ENCODE measurements at regions not wholly inside any gene's neighbourhood (a gene's known extent, or its start where the extent isn't known, plus 50 kb on each side); places are given as distances from the start of the nearest gene placed in this dataset.

DNA sequence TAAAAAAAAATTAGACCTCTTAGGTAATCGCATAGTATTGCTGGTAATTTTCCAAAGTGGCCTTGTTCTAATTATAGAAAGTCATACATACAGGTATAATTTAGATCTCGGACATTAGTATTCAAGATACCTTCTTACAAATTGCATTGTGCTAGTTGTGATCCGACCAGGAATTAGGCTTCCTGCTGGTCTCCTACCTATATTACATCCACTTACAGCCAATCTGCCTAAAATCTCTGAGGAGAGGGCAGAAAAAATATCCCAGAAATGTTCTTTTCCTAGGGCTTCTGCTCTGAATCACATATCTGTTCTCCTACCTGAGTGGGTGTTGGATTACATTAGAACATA, 314.7 kb upstream of the GULP1 start:
- no peak overlapping the region for H3K27ac ChIP-seq
- TF ChIP-seq, protein P1, sequence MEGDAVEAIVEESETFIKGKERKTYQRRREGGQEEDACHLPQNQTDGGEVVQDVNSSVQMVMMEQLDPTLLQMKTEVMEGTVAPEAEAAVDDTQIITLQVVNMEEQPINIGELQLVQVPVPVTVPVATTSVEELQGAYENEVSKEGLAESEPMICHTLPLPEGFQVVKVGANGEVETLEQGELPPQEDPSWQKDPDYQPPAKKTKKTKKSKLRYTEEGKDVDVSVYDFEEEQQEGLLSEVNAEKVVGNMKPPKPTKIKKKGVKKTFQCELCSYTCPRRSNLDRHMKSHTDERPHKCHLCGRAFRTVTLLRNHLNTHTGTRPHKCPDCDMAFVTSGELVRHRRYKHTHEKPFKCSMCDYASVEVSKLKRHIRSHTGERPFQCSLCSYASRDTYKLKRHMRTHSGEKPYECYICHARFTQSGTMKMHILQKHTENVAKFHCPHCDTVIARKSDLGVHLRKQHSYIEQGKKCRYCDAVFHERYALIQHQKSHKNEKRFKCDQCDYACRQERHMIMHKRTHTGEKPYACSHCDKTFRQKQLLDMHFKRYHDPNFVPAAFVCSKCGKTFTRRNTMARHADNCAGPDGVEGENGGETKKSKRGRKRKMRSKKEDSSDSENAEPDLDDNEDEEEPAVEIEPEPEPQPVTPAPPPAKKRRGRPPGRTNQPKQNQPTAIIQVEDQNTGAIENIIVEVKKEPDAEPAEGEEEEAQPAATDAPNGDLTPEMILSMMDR (conservative IDR thresholded peaks at IDR 0.05), result no peak
- TF ChIP-seq ZFX (IDR thresholded peaks at IDR 0.05), result no peak

DNA sequence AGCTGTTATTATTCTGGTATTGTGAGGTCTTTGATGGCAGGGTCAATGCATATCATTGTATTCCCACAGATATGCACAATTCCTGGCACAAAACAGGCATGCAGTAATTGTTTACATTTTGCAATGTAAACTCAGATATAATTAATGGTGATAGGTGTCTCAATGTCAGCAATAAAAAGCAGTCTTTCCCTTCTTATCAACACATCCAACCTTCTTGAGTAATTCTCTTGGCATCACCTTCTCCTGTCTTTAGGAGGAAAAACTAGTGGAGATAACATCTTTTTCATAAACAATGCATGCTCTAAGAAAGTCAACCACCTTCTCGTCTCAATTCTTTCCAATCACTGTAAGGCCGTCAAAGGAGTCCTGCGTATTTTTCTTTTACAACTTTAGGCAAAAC, 313.3 kb upstream of the GULP1 start:
- TF ChIP-seq, protein P1 (conservative IDR thresholded peaks at IDR 0.05), result no peak
- TF ChIP-seq ZFX (IDR thresholded peaks at IDR 0.05), result no peak

DNA sequence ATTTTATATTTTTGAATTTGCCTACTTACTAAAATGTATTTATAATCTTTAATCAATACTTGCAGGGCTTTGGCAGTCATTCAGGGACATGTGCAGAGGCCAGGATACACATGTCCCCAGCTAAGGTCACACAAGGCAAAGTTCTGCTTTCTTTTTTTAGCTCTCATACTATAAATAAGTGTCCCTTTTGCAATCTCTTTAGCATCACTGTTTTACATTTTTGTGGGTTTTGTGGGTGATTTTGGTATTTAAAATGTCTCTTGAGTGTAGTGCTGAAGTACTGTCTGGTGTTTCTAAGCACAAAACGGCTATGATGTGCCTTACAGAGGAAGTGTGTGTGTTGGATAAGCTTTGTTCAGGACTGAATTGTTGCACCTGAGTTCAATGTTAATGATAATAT, 309.0 kb upstream of the GULP1 start:
- TF ChIP-seq, protein P1 (conservative IDR thresholded peaks at IDR 0.05), result no peak
- TF ChIP-seq ZFX (IDR thresholded peaks at IDR 0.05), result no peak
- no peak overlapping the region for H3K27ac ChIP-seq

More for the DNA sequence above, 313.3 kb upstream of the GULP1 start:
- no peak overlapping the region for H3K27ac ChIP-seq

DNA sequence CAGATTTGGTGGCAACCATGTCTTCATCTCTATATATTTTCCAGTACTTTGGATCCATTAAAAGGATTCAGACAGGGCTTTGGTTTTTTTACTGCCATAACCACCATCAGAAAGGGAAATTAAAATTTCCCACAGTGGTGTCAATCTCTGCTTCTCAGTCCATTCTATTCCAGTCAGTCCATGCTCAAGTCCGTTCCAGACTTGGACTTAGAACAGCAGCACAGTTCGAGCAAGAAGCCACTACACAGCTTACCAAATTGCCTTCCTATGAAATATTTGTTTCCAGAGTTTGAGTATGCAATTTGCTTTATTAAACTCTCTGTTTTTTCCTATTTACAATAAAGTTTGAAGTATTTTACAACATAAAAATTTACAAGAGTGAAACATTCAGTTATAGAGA, 306.5 kb upstream of the GULP1 start:
- H3K27ac ChIP-seq, result no peak overlapping the region
- no peak for TF ChIP-seq ZFX (IDR thresholded peaks at IDR 0.05)
- TF ChIP-seq, protein P1 (conservative IDR thresholded peaks at IDR 0.05), result no peak

DNA sequence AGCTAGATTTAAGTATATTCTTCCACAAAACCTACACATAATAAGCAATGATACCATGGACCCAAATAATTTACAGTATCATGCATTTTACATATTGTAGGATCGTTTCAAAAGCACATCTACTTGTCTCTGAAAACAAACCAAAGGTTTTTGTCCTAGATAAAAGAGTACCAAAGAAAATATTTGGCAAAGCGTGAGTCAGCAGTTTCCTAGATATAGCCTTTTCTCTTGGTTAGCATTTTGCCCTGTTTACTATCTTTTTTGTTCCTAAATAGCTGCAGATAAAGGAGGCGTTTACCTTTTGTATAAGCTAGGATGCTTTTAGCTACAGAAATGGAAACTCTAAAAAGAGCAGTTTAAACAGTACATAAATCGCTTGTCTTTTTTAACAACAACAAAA, 305.8 kb upstream of the GULP1 start:
- H3K27ac ChIP-seq, result no peak overlapping the region; the same call in 1 of the 2 replicates
- TF ChIP-seq, protein P1 (conservative IDR thresholded peaks at IDR 0.05), result no peak
- no peak for TF ChIP-seq ZFX (IDR thresholded peaks at IDR 0.05)

DNA sequence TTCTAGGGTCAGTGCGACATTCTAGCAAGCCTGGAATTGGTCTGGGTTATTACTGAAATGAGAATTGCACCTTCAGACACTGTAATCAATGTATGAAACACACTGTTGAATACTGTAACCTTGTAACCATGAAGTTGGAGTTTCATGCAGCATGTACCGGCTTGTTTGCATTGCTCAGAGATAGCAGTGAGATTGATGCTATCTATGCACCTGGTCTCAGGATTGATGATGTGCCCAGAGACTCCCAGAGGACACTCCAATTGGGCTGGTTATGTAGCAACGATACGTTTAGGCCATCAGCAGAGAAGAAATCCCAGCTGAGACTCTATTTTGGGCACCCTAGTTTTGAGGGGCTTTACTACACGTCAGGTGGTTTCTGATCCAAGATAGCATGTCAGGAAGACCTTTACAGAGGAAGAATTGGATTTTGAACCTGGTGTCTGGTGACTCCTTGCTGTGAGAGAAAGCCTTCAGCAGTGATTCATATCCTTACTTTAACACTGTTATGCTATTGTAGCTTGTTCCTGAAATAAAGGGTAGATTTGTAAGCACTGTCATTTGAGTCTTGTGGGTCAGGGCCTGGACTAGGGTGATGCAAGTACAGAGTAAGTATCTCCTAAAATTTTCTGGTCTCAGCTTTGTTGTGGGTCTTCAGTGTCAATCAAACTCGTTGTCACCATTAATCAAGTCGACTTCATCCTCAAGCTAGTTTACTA, 305.1 kb upstream of the GULP1 start:
- peak overlapping the region; percentile 71; the same call in 1 of the 2 replicates for H3K27ac ChIP-seq
- TF ChIP-seq, protein P1 (conservative IDR thresholded peaks at IDR 0.05), result no peak
- no peak for TF ChIP-seq ZFX (IDR thresholded peaks at IDR 0.05)

DNA sequence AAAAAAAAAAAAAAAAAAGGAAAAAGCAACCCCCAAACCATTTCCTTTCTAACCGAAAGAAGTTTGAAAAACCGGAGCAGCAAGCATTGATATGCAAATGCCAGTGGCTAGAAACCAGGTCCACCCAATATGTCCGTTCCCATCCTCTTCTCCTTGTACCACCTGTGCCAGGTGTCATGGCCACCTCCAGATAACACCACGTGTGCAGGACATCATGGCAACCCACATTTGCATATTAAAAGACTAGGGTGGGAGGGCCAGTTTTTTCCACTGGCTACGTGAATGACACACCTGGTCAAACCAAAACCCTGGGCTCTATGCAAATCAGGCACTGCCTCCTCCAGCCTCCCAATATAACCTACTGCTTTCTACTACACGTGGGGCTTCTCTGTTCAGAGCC, 303.3 kb upstream of the GULP1 start:
- peak overlapping the region; percentile 60 for H3K27ac ChIP-seq
- TF ChIP-seq ZFX (IDR thresholded peaks at IDR 0.05), result no peak
- TF ChIP-seq, protein P1 (conservative IDR thresholded peaks at IDR 0.05), result no peak
